Pancreas (tissue), 10 donors: ENCODE measurements at regions not wholly inside any gene's neighbourhood (a gene's known extent, or its start where the extent isn't known, plus 50 kb on each side); places are given as distances from the start of the nearest gene placed in this dataset.

Experiments used
- ATAC-seq, 4 donors: fragments of 200-7000 bp; cut with Tn5 transposase; one replicate each; pipeline versions ENCODE4 v1.8.0 to v1.9.1; 2020; ENCODE audit warnings: mild to moderate bottlenecking in 4 of 4, moderate library complexity in 4 of 4
- DNase-seq, 6 donors: peaks; one replicate each; pipeline ENCODE4 v3.0.0-alpha.2; 2020
- FAIRE-seq: peaks from 2 replicates; lab custom pipeline; 2012; peaks lifted over from hg19 to GRCh38; lab: Jason Lieb, UNC
- H3K27ac ChIP-seq, 4 donors: fragments of 200-600 bp; sonication (generic); 1 replicate in 3 of 4; 2 replicates in 1 of 4; pipeline versions ENCODE4 v1.5.0 to v1.8.0; 2020
- H3K27me3 ChIP-seq, 4 donors: fragments of 200-600 bp; one replicate each; pipeline ENCODE4 v1.8.0; 2021
- H3K36me3 ChIP-seq, 3 donors: fragments of 200-600 bp; sonication (generic) in 1 of 3; one replicate each; pipeline versions ENCODE4 v1.5.0 to v1.8.0; 2020 to 2021
- H3K4me1 ChIP-seq, 3 donors: fragments of 200-600 bp; one replicate each; pipeline ENCODE4 v1.8.0; 2021
- H3K4me3 ChIP-seq, 4 donors: fragments of 200-600 bp; sonication (generic) in 2 of 4; one replicate each; pipeline versions ENCODE4 v1.5.0 to v1.8.0; 2020 to 2021
- H3K9me3 ChIP-seq, 4 donors: fragments of 200-600 bp; one replicate each; pipeline ENCODE4 v1.8.0; 2021
- CTCF ChIP-seq, 4 donors: fragments of 200-600 bp; sonication (generic) in 3 of 4; IDR thresholded peaks; one replicate each; pipeline versions ENCODE4 v1.5.0 to v1.8.0; 2021; ENCODE audit warnings: antibody characterized with exemption in 4 of 4
- WGBS, 2 donors: extraction: QIAGEN DNeasy Blood & Tissue Kit; methylation state at CpG; one replicate each; pipeline ENCODE4 v1.1.7; 2013; 5-methylcytosine and 5-hydroxymethylcytosine counted together
- intact Hi-C, 3 donors: fragments of 100-400 bp; cut with DNase I; formaldehyde crosslinking; loops; one replicate each; pipeline versions ENCODE4 v1.11.1 to v1.14.2; 2022
- donor health status: healthy with polysubstance abuse.
- donor health status: DM: no; HTN: no; CAD: no; lungs with moderate emphysema.
- donor health status: DM: no; HTN: no; CAD: no.
- donor health status: control.
- donor health status: control.
- donor health status: Bipolar disorder and iron deficiency.
- donor health status: DM: yes; HTN: yes; CAD: no.
- donor health status: DM: no; HTN: no; CAD: no.
- donor health status: DM: no; HTN: no; CAD: no.
- donor health status: DM: yes; HTN: yes; CAD: no.

GRCh38 chr2:187264612-187265011 lies 183.4 kb downstream of the CALCRL start:
- intact Hi-C loops: no loop called here
- no peak for TF ChIP-seq CTCF (IDR thresholded peaks at IDR 0.05)
- no peak overlapping the region for H3K4me3 ChIP-seq
- no peak for DNase-seq
- H3K4me1 ChIP-seq: no peaks in the 10 kb centered on the region
- 17 to 38% methylated on average over 1 of the region's 1 CpG for WGBS, 2 donors
- no peak overlapping the region for H3K27ac ChIP-seq
- FAIRE-seq: no peak
- H3K36me3 ChIP-seq: no peaks in the 10 kb centered on the region
- H3K27me3 ChIP-seq: no peaks in the 10 kb centered on the region
- H3K9me3 ChIP-seq: no peaks in the 10 kb centered on the region
- ATAC-seq: no peak

DNA sequence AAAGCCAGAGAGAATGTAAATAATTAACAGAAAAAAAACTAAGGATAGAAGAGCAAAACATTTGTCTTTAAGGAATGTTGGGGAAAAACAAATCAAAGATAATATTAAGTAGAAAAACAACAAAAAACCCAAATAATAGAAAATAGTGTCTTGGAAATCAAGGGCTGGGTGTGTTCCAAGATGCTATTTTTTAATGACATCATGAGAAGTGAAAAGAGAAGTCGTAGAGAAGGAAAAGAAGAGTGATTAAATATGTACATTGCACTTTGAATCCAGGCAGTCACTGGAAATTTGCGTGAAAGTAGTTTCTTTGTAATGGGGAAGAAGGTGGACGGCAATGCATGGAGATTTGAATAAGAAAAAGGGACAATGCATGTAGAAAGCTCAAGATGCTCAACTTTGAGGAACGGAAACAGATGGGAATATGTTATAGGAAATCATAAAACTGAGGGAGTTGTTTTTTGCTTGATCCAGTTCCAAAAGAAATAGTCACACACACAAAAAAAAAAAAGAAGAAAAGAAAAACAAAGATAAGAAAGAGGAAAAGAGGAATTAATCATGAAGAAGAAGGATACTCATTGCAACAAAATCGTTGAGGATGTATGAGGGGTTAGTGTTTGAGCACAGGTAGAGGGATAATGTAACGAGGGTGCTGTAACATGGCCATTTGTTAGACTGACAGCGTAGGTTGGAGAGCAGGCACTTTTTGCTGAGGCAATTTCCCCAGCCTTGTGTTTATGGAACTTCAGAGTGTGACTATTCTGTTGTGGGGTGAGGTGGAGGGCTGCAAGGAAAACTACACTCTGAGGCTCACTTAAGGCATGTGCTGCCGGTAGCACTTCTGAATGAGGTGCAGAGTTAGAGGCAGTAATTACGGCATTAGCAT lies 184.1 kb downstream of the CALCRL start:
- WGBS, 2 donors: 35 to 51% methylated on average over 9 of the region's 9 CpGs
- no peak for ATAC-seq
- intact Hi-C loops: no loop called here
- H3K27me3 ChIP-seq: no peaks in the 10 kb centered on the region
- H3K4me3 ChIP-seq: no peak overlapping the region
- no peaks in the 10 kb centered on the region for H3K4me1 ChIP-seq
- H3K9me3 ChIP-seq: no peaks in the 10 kb centered on the region
- no peak overlapping the region for H3K27ac ChIP-seq
- DNase-seq: no peak
- no peak for FAIRE-seq
- no peak for TF ChIP-seq CTCF (IDR thresholded peaks at IDR 0.05)
- no peaks in the 10 kb centered on the region for H3K36me3 ChIP-seq

- WGBS, 2 donors: 34 to 48% methylated on average over 1 of the region's 1 CpG
- intact Hi-C loops: no loop called here
- no peaks in the 10 kb centered on the region for H3K36me3 ChIP-seq
- no peaks in the 10 kb centered on the region for H3K4me1 ChIP-seq
- ATAC-seq: no peak
- no peak overlapping the region for H3K4me3 ChIP-seq
- FAIRE-seq: no peak
- DNase-seq: no peak
- H3K27ac ChIP-seq: no peak overlapping the region
- no peaks in the 10 kb centered on the region for H3K27me3 ChIP-seq
- H3K9me3 ChIP-seq: no peaks in the 10 kb centered on the region
- TF ChIP-seq CTCF (IDR thresholded peaks at IDR 0.05): no peak
Measured at GRCh38 chr2:187261705-187262104, 186.3 kb downstream of the CALCRL start.

DNA sequence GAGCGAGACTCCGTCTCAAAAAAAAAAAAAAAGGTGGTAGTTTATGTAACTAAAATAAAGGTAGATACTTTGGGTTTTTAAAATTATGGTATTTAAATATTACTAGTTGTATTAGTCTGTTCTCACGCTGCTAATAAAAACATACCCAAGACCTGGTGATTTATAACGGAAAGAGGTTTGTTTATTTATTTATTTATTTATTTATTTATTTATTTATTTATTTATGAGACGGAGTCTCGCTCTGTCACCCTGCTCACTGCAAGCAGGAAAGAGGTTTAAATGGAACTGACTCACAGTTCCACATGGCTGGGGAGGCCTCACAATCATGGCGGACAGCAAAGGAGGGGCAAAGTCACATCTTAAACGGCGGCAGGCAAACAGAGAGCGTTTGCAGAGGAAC lies 196.0 kb downstream of the CALCRL start:
- DNase-seq (no peak), FAIRE-seq (no peak), ATAC-seq (no peak)
- Histone ChIP-seq H3K9me3 (no peaks in the 10 kb centered on the region), H3K27ac (no peak overlapping the region), H3K36me3 (no peaks in the 10 kb centered on the region), H3K4me1 (no peaks in the 10 kb centered on the region), H3K4me3 (no peak overlapping the region), H3K27me3 (no peaks in the 10 kb centered on the region)
- 79 to 91% methylated on average over 10 of the region's 10 CpGs for WGBS, 2 donors
- intact Hi-C loops: no loop called here
- no peak for TF ChIP-seq CTCF (IDR thresholded peaks at IDR 0.05)

DNA sequence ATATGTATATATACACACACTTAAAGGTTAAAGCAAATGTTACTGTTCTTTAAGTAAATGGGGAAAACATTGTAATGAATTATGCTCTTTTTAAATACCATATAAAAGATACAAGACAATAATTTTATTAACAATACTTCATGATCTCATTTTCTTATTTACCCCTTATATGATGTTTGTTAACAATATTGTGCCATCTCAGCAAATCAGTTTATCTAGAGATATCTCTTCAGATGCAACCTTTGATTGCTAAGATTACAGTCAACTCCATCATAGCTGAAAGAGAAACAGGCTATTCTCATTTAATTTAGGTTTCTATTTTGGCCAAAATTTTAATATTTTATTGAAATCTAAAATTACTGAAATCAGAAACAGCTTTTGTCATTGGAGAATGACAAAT lies 197.9 kb downstream of the CALCRL start:
- ATAC-seq: no peak
- Histone ChIP-seq H3K4me3 (no peak overlapping the region), H3K36me3 (no peaks in the 10 kb centered on the region), H3K27ac (no peak overlapping the region), H3K4me1 (no peaks in the 10 kb centered on the region), H3K9me3 (no peaks in the 10 kb centered on the region), H3K27me3 (no peaks in the 10 kb centered on the region)
- no peak for FAIRE-seq
- intact Hi-C loops: no loop called here
- no peak for DNase-seq
- no peak for TF ChIP-seq CTCF (IDR thresholded peaks at IDR 0.05)
